Activated T-cell treated with anti-CD3 and anti-CD28 coated beads, Interleukin-2, amount 50 U/mL, for 1 hour (primary cell): ENCODE measurements at regions not wholly inside any gene's neighbourhood (a gene's known extent, or its start where the extent isn't known, plus 50 kb on each side); places are given as distances from the start of the nearest gene placed in this dataset.
"Not testable (repeated sequence)": the region's sequence is repeated elsewhere in the genome, so short reads cannot be mapped to it uniquely, and the experiment has no call there.

Experiments
- DNase-seq: peaks from one replicate; pipeline ENCODE4 v3.0.0-alpha.2; 2020

DNA sequence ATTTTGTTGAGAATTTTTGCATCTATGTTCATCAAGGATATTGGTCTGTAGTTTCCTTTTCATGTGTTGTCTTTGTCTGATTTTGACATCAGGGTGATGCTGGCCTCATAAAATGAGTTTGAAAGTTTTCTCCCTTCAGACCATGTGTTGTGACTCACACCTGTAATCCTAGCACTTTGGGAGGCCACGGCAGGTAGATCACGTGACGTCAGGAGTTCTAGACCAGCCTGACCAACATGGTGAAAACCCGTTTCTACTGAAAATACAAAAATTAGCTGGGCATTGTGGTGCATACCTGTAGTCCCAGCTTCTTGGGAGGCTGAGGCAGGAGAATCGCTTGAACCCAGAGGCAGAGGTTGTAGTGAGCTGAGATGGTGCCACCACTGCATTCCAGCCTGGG lies 716.4 kb upstream of the GOT2 start:
- not testable (repeated sequence) for DNase-seq

DNA sequence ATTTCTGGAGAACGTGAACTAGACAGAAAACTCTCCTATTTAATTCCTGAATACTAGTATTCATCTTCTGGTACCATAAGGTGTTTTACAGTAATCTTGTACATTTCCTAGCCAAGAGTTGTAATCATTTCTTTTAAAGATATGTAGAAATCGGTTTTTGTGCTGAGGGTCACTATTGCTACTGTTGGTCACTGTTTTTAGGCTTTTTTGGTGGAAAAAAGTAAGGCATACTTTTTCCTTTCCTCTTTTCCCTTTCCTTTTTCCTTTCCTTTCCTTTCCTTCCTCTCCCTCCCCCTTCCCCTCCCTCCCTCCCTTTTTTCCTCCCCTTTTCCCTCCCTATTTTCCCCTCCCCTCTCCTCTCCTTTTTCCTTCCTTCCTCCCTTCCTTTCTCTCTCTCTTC lies 706.4 kb upstream of the GOT2 start:
- DNase-seq, result no peak

DNA sequence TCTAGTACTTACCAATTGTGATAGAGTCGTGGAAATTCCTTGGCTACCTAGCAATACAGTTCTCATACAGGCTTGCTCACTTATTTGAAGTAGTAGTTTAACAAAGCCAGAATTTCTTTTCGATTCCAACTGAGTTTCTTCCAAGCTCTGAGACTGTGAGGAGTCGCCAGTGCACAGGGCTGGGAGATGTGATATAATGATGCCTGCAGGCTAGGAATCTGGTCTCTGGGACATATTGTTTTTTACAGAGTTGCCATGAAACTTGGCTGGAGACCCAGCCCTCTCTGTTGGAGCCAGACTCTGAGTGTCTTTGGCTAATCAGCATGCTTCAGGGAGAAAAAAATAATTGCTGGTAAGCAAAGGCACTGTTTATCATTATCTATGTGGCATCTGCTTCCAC lies 698.8 kb upstream of the GOT2 start:
- DNase-seq, result no peak

- DNase-seq, result no peak
Observed at GRCh38 chr16:59432276-59432675, 698.2 kb upstream of the GOT2 start.

- DNase-seq, result no peak
Observed at GRCh38 chr16:59424714-59425273, 690.7 kb upstream of the GOT2 start.

GRCh38 chr16:59411961-59412841 lies 678.1 kb upstream of the GOT2 start:
- DNase-seq, result no peak

- DNase-seq, result no peak
Observed at GRCh38 chr16:59410451-59410850, 676.3 kb upstream of the GOT2 start.

- no peak for DNase-seq
Observed at GRCh38 chr16:59405802-59406201, 671.7 kb upstream of the GOT2 start.

- no peak for DNase-seq
Observed at GRCh38 chr16:59404509-59404908, 670.4 kb upstream of the GOT2 start.

DNA sequence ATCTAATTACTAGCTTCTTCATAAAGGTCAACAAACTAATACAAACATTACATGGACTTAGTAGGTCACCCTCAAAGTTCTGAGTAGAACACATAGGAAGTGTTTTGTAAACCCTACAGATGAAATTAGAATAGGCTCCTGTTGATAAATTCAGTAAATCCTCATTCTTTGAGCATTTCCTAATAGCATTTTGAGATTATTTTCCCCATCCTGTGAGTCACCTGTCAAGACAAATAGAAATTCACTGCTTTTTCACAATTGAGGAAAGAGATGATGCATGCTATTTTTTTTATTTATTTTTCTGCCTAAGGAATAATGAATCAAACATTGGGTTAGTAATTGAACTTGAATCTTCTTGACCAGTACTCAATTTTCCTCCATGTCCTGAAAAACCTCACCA lies 666.7 kb upstream of the GOT2 start:
- DNase-seq, result no peak

DNA sequence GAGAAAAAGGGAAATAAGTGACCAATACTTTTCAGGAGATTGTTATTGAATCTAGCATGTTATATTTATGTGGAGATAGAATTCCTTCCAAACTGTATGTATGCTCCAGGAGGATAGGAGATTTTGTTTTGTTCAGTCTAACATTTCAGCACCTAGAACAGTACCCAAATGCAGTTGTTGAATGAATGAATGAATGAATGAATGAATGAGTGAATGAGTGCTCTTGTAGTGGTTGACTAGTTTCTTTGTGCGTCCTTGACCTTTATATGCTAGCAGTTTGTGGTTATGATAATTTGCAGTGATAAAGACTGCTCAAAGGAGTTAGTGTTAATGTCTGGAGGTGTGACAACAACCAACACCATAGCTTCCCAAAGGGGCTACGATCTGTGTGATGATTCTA lies 663.5 kb upstream of the GOT2 start:
- no peak for DNase-seq

DNA sequence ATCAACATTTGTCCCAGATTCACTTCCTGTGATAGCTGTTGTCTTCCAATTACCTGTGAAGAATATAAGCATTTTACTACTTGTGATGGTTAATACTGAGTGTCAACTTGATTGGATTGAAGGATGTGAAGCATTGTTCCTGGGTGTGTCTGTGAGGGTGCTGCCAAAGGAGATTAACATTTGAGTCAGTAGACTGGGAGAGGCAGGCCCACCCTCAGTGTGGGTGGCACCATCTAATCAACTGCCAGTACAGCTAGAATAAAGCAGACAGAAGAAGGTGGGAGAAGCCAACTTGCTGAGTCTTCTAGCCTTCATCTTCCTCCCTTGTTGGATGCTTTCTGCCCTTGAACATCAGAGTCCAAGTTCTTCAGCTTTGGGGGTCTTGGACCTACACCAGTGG lies 660.4 kb upstream of the GOT2 start:
- no peak for DNase-seq

GRCh38 chr16:59392911-59393310 lies 658.8 kb upstream of the GOT2 start:
- no peak for DNase-seq

- DNase-seq, result no peak
Observed at GRCh38 chr16:59391617-59392364, 657.7 kb upstream of the GOT2 start.

DNA sequence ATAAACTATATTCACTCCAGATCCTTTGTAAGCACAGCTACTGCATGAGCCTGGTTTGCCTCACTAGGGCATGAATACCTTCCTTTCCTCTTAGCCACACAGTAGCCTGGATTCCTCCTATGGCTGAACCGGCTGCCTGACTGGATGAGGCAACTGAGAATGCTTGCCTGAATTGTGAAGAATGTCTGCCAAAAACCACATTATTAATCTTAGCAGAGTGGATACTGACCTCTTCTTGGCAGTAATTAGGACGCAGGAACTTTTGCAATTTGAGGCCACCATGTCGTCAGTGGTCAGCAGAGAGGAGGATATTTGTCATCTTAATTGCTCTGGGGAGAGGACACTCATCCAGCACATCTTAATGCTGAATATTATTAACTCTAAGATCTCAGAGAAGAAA lies 651.8 kb upstream of the GOT2 start:
- DNase-seq, result no peak

DNA sequence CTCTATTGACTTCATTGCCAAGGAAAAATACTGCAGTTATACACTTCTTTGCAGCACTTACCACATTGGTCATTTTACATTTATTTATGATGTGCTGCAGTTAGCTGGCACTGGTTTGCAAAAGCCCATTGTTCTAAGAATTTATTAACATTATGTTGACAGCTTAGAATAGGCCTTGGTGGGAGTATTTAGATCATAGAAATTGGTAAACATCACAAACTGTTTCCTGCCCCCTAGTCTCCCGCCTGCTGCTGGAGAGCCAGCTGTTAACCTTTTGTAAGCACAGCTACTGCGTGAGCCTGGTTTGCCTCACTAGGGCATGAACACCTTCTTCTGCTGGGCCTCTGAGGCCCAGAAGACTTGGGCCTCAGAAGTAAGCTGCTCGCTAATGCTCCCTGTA lies 651.4 kb upstream of the GOT2 start:
- DNase-seq, result no peak

GRCh38 chr16:59373632-59374031 lies 639.5 kb upstream of the GOT2 start:
- DNase-seq, result no peak

DNA sequence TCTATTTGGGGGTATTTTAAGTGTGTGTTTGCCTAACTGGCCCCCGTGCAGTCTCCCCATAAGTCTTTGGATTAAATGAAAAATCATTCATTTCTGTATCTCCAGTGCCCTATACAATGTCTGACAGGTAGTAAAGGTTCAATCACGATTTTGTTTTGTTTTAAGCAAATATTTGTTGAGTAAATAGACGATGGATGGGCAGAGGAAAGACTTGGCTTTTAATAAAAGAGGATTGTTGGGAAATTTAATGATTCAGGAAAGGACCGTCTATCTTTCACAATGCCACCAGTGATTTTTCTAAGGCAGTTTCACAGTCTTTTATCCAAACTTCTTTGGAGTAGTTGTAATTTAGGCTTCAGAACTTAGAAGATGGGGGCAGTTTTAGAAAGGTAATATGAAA lies 636.6 kb upstream of the GOT2 start:
- DNase-seq, result no peak

DNA sequence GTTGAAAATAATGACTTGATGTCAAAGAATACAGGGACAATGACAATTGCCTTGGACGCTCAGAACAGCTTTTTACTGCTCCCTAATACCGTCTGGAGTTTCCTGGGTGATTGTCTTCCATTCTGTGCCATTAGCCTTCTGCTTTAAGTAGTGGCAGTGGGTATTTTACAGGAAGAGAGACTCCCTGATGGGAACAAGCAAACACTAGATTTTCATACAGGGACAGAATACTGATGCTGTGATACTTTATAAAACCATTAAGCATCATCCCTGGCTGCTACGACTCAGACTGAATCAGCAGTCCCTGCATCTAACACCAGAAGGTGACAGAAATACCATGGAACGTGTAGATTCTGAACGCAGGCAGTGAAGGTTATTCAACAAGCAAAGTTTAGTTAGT lies 635.4 kb upstream of the GOT2 start:
- no peak for DNase-seq

GRCh38 chr16:59368586-59368985 lies 634.5 kb upstream of the GOT2 start:
- no peak for DNase-seq

DNA sequence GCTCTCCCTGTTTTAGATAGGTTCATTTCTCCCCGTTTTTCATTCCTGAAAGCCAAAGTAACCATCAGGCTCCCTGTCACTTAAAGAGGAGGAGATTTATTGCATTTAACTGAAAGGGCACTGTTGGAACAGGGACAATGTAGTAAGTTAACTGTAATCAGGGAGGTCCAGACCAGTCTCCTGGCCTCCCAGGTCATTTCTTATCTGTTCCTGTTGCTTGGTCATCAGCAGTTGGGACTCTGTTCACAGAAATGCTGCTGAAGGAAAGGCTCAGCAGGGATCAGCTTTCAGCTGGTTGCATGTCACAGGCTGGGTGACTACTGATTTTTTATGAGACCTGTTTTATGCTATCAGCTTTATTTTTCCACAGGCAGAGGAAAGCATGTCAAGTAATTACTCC lies 622.6 kb upstream of the GOT2 start:
- DNase-seq, result no peak

- DNase-seq, result no peak
Observed at GRCh38 chr16:59356144-59356543, 622.0 kb upstream of the GOT2 start.

DNA sequence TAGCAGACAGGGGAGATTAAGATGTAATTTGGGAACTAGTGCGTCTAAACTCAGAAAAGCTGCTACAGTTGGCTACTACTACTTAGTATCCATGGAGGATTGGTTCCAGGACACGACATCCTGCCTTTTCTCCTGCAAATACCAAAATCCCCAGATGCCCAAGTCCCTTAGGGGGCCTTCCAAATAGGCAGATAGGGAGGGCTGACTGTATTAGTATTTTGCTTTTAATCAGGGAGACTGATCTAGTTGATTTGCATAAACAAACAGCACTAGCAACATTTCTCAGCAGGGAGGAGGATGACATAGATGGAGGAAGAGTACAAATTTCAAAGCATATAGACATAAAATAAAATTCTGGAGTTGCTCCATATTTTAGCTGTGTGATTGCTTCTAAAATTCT lies 621.6 kb upstream of the GOT2 start:
- DNase-seq, result no peak

DNA sequence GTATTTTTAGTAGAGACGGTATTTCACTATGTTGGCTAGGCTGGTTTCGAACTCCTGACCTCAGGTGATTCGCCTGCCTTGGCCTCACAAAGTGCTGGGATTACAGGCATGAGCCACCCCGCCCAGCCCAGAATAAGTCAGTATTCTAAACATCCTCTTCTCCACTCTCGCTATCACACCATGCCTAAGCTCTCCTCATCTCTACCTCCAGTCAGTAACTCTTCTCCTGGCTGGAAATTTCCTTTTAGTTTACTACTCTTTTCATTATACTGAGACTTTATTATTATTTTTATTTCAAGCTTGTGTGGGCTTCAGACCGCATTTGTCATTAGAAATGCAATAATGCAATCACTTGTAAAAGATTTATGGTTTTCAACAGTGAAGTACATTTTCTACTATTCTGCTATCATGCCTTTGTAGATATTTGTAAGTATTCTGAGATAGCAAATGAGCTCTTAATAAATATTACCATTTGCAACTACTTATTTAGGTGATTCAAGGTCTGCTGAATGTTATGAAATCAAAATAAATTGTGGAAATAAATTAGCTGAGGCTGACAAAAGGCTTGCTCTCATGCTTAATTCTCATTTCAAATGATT lies 617.3 kb upstream of the GOT2 start:
- no peak for DNase-seq
